ENCODE measurements at regions not wholly inside any gene's neighbourhood (a gene's known extent, or its start where the extent isn't known, plus 50 kb on each side); places are given as distances from the start of the nearest gene placed in this dataset.

DNA sequence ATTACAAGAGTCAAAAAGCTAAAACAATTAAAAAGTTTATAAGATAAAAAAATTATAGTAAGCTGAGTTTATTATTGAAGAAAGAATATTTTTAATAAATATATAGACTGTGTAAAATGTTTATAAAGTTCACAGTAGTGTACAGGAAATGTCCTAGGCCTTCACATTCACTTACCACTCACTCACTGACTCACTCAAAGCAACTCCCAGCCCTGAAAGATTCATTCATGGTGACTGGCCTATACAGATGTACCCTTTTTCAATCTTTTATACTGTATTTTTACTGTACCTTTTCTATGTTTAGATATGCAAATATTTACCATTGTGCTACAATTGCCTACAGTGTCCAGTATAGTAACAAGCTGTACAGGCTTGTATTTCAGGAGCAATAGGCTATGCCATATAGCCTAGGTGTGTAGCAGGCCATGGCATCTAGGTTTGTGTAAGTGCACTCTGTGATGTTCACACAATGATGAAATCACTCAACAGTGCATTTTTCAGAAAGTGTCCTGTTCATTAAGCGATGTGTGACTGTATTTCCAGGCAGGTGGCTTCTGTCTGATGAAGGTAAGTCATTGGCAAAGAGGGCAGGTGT lies 130.2 kb downstream of the BTBD3 start:
- no peak for TF ChIP-seq CTCF (tag by site-specific recombination; IDR thresholded peaks at IDR 0.05)
- no peak for TF ChIP-seq ZBTB48 (tag by site-specific recombination; IDR thresholded peaks at IDR 0.05)
- no peak for TF ChIP-seq ZNF558 (tag by site-specific recombination; IDR thresholded peaks at IDR 0.05)
- TF ChIP-seq PBX3 (CRISPR knock-in tag; IDR thresholded peaks at IDR 0.05) = no peak
- TF ChIP-seq, protein P1, sequence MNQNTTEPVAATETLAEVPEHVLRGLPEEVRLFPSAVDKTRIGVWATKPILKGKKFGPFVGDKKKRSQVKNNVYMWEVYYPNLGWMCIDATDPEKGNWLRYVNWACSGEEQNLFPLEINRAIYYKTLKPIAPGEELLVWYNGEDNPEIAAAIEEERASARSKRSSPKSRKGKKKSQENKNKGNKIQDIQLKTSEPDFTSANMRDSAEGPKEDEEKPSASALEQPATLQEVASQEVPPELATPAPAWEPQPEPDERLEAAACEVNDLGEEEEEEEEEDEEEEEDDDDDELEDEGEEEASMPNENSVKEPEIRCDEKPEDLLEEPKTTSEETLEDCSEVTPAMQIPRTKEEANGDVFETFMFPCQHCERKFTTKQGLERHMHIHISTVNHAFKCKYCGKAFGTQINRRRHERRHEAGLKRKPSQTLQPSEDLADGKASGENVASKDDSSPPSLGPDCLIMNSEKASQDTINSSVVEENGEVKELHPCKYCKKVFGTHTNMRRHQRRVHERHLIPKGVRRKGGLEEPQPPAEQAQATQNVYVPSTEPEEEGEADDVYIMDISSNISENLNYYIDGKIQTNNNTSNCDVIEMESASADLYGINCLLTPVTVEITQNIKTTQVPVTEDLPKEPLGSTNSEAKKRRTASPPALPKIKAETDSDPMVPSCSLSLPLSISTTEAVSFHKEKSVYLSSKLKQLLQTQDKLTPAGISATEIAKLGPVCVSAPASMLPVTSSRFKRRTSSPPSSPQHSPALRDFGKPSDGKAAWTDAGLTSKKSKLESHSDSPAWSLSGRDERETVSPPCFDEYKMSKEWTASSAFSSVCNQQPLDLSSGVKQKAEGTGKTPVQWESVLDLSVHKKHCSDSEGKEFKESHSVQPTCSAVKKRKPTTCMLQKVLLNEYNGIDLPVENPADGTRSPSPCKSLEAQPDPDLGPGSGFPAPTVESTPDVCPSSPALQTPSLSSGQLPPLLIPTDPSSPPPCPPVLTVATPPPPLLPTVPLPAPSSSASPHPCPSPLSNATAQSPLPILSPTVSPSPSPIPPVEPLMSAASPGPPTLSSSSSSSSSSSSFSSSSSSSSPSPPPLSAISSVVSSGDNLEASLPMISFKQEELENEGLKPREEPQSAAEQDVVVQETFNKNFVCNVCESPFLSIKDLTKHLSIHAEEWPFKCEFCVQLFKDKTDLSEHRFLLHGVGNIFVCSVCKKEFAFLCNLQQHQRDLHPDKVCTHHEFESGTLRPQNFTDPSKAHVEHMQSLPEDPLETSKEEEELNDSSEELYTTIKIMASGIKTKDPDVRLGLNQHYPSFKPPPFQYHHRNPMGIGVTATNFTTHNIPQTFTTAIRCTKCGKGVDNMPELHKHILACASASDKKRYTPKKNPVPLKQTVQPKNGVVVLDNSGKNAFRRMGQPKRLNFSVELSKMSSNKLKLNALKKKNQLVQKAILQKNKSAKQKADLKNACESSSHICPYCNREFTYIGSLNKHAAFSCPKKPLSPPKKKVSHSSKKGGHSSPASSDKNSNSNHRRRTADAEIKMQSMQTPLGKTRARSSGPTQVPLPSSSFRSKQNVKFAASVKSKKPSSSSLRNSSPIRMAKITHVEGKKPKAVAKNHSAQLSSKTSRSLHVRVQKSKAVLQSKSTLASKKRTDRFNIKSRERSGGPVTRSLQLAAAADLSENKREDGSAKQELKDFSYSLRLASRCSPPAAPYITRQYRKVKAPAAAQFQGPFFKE (tag by site-specific recombination; IDR thresholded peaks at IDR 0.05; ENCODE audit: borderline replicate concordance) = no peak
- no peak for TF ChIP-seq ZNF623 (tag by site-specific recombination; IDR thresholded peaks at IDR 0.05)
- no peak for TF ChIP-seq ZFP3 (tag by site-specific recombination; IDR thresholded peaks at IDR 0.05; ENCODE audit: low read depth)
- no peak for TF ChIP-seq ZNF138 (tag by site-specific recombination; IDR thresholded peaks at IDR 0.05; ENCODE audit: borderline replicate concordance)
- TF ChIP-seq ZNF146 (tag by site-specific recombination; IDR thresholded peaks at IDR 0.05) = no peak
- TF ChIP-seq ZBTB7A (tag by site-specific recombination; IDR thresholded peaks at IDR 0.05; ENCODE audit: low read depth) = no peak
- TF ChIP-seq ZNF302 (tag by site-specific recombination; IDR thresholded peaks at IDR 0.05; ENCODE audit: low read depth) = no peak
- TF ChIP-seq ZNF423 (tag by site-specific recombination; IDR thresholded peaks at IDR 0.05) = no peak
- no peak for TF ChIP-seq BCL11A (tag by site-specific recombination; IDR thresholded peaks at IDR 0.05; ENCODE audit: low read depth)
